Erythroblast (primary cell): ENCODE measurements at regions not wholly inside any gene's neighbourhood (a gene's known extent, or its start where the extent isn't known, plus 50 kb on each side); places are given as distances from the start of the nearest gene placed in this dataset.
"Not testable (repeated sequence)": the region's sequence is repeated elsewhere in the genome, so short reads cannot be mapped to it uniquely, and the experiment has no call there.

Experiments
- GATA1 ChIP-seq: IDR thresholded peaks from 2 replicates; pipeline ENCODE4 v1.6.1; 2011; ENCODE audit warnings: low read depth, mild to moderate bottlenecking, control low read depth, low read length, moderate library complexity
- POLR2A ChIP-seq: IDR thresholded peaks from 2 replicates; pipeline ENCODE4 v1.6.1; 2011; ENCODE audit warnings: mild to moderate bottlenecking, low read length

DNA sequence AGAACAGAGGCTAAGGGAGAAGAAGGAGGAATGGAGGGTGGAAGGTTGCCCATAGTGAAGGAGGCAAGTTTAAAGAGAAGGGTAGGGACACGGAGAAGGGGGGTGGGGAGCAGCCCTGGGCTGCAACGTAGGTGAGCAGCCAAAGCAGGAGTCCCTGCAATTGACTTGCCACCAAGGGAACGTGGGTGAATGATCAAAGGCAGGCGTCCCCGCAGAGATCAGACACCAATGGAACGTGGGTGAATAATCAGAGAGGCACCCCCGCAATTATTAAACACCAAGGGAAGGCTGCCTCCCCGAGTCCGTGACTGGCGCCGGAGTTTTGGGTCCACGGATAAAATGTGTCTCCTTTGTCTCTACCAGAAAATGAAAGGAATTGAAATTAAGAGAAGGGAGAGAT is 1103.5 kb downstream of the OLFM4 start:
- TF ChIP-seq POLR2A, GATA1: not testable (repeated sequence)
